ENCODE measurements at regions not wholly inside any gene's neighbourhood (a gene's known extent, or its start where the extent isn't known, plus 50 kb on each side); places are given as distances from the start of the nearest gene placed in this dataset.

DNA sequence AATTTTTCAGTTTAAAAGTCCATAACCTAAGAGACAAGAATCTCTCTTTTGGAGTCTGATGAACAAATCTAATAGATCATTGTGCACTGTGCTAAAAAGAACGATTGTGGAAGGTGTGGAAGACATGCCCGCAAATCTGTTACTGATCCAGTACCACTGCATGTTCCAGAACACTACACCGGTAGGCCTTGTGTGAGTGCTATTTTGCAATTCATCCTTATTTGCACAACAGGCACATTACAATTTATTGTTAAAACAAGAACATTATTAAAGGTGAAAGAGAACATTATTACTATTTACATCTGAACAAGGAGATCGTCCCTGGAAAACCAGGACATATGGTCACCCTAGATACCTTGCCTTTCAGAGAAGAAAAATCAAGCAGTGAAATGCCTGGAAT is 205.7 kb upstream of the NECTIN3 start:
- no peaks in the 10 kb centered on the region for H4K20me1 ChIP-seq (replicated peaks; ENCODE audit: control insufficient read depth, insufficient read depth, low read length)
- no peak overlapping the region for H2AFZ ChIP-seq (ENCODE audit: low read depth, low read length)
- no peaks in the 10 kb centered on the region for H3K36me3 ChIP-seq (ENCODE audit: control insufficient read depth, insufficient read depth, low read length)
- H3K79me2 ChIP-seq (ENCODE audit: control insufficient read depth, insufficient read depth, low read length), result no peaks in the 10 kb centered on the region
- ChIA-PET POLR2A (no interaction called here), CTCF (ENCODE audit: low intra/inter-chr PET ratio) (no interaction called here)
- in situ Hi-C loops (cut with MboI), result no loop called here
- DNase-seq (ENCODE audit: extremely low read depth in 1 of 4, low spot score in 3 of 4) (no peak), FAIRE-seq (no peak), ATAC-seq (no peak)
- no peaks in the 10 kb centered on the region for H3K9me1 ChIP-seq (ENCODE audit: control insufficient read depth, insufficient read depth, low read length)
- no peak overlapping the region for H3K27ac ChIP-seq (ENCODE audit: extremely low read depth, low read depth, low read length)
- no TSS peak for BruUV-seq (replicated peaks)
- no peak for TF ChIP-seq L3MBTL2 (IDR thresholded peaks at IDR 0.05)
- TF ChIP-seq, protein P1, sequence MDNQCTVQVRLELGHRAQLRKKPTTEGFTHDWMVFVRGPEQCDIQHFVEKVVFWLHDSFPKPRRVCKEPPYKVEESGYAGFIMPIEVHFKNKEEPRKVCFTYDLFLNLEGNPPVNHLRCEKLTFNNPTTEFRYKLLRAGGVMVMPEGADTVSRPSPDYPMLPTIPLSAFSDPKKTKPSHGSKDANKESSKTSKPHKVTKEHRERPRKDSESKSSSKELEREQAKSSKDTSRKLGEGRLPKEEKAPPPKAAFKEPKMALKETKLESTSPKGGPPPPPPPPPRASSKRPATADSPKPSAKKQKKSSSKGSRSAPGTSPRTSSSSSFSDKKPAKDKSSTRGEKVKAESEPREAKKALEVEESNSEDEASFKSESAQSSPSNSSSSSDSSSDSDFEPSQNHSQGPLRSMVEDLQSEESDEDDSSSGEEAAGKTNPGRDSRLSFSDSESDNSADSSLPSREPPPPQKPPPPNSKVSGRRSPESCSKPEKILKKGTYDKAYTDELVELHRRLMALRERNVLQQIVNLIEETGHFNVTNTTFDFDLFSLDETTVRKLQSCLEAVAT (IDR thresholded peaks at IDR 0.05), result no peak
- no peak overlapping the region for H3K9ac ChIP-seq (ENCODE audit: insufficient read depth in 1 of 2, low read depth in 2 of 2, low read length in 2 of 2)
- no peaks in the 10 kb centered on the region for H3K9me3 ChIP-seq (replicated peaks; ENCODE audit: control insufficient read depth, insufficient read depth, low read depth, low read length)
- no peaks in the 10 kb centered on the region for H3K4me1 ChIP-seq (replicated peaks in 1 of 2; ENCODE audit: control insufficient read depth in 2 of 2, insufficient read depth in 2 of 2, low read length in 2 of 2)
- no peak overlapping the region for H3K4me3 ChIP-seq
- no peak overlapping the region for H3K4me2 ChIP-seq (ENCODE audit: insufficient read depth, low read length)
- intact Hi-C loops (cut with micrococcal nuclease), result no loop called here
- H3K27me3 ChIP-seq (ENCODE audit: control insufficient read depth in 2 of 2, insufficient read depth in 2 of 2, low read length in 2 of 2), result no peaks in the 10 kb centered on the region
- 0% methylated on average over 4 of the region's 4 CpGs for WGBS (ENCODE audit: insufficient coverage, low coverage, missing lambda C conversion rate)

DNA sequence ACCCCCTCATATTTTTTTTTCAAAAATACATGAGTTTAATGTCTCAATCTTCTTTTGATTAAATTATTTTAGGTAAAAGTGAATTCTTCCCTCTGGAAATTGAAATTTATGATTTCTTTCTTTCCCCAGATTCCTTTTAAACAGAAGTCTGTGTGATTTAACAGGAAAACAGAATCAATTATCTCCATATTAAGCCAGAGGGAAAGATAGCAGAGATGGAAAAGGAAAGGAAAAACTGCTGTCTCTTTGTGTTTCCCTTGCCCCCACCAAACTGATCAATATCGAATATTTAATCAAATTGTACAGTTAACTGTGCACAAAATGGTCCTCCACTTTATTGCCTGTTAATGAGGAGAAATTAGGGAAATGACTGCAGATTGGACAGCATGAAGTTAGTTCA is 203.5 kb upstream of the NECTIN3 start:
- ATAC-seq (no peak), FAIRE-seq (no peak), DNase-seq (ENCODE audit: extremely low read depth in 1 of 4, low spot score in 3 of 4) (no peak)
- Histone ChIP-seq H3K4me1 (replicated peaks in 1 of 2; ENCODE audit: control insufficient read depth in 2 of 2, insufficient read depth in 2 of 2, low read length in 2 of 2) (no peaks in the 10 kb centered on the region), H3K79me2 (ENCODE audit: control insufficient read depth, insufficient read depth, low read length) (no peaks in the 10 kb centered on the region), H3K36me3 (ENCODE audit: control insufficient read depth, insufficient read depth, low read length) (no peaks in the 10 kb centered on the region), H4K20me1 (replicated peaks; ENCODE audit: control insufficient read depth, insufficient read depth, low read length) (no peaks in the 10 kb centered on the region), H3K4me2 (ENCODE audit: insufficient read depth, low read length) (no peak overlapping the region), H3K4me3 (no peak overlapping the region), H3K27me3 (ENCODE audit: control insufficient read depth in 2 of 2, insufficient read depth in 2 of 2, low read length in 2 of 2) (no peaks in the 10 kb centered on the region), H3K9me1 (ENCODE audit: control insufficient read depth, insufficient read depth, low read length) (no peaks in the 10 kb centered on the region), H3K9ac (ENCODE audit: insufficient read depth in 1 of 2, low read depth in 2 of 2, low read length in 2 of 2) (no peak overlapping the region), H2AFZ (ENCODE audit: low read depth, low read length) (no peak overlapping the region), H3K27ac (ENCODE audit: extremely low read depth, low read depth, low read length) (no peak overlapping the region), H3K9me3 (replicated peaks; ENCODE audit: control insufficient read depth, insufficient read depth, low read depth, low read length) (no peaks in the 10 kb centered on the region)
- intact Hi-C loops (cut with micrococcal nuclease), result no loop called here
- BruUV-seq (replicated peaks), result no TSS peak
- in situ Hi-C loops (cut with MboI), result no loop called here
- WGBS (ENCODE audit: insufficient coverage, low coverage, missing lambda C conversion rate), result 0% methylated on average over 1 of the region's 1 CpG
- CTCF ChIA-PET (ENCODE audit: low intra/inter-chr PET ratio), result no interaction called here
- POLR2A ChIA-PET, result no interaction called here
- TF ChIP-seq FUS (optimal IDR thresholded peaks at IDR 0.05; ENCODE audit: low read depth, low read length) (no peak), ZNF586 (CRISPR knock-in tag; conservative IDR thresholded peaks at IDR 0.05) (no peak), ZNF444 (CRISPR knock-in tag; IDR thresholded peaks at IDR 0.05) (no peak), ZSCAN29 (IDR thresholded peaks at IDR 0.05) (no peak), TRIM24 (IDR thresholded peaks at IDR 0.05) (no peak), KDM2B (CRISPR knock-in tag; IDR thresholded peaks at IDR 0.05) (no peak), SPI1 (IDR thresholded peaks at IDR 0.05; ENCODE audit: borderline replicate concordance, low read depth, low read length) (no peak)
- TF ChIP-seq, protein P2, sequence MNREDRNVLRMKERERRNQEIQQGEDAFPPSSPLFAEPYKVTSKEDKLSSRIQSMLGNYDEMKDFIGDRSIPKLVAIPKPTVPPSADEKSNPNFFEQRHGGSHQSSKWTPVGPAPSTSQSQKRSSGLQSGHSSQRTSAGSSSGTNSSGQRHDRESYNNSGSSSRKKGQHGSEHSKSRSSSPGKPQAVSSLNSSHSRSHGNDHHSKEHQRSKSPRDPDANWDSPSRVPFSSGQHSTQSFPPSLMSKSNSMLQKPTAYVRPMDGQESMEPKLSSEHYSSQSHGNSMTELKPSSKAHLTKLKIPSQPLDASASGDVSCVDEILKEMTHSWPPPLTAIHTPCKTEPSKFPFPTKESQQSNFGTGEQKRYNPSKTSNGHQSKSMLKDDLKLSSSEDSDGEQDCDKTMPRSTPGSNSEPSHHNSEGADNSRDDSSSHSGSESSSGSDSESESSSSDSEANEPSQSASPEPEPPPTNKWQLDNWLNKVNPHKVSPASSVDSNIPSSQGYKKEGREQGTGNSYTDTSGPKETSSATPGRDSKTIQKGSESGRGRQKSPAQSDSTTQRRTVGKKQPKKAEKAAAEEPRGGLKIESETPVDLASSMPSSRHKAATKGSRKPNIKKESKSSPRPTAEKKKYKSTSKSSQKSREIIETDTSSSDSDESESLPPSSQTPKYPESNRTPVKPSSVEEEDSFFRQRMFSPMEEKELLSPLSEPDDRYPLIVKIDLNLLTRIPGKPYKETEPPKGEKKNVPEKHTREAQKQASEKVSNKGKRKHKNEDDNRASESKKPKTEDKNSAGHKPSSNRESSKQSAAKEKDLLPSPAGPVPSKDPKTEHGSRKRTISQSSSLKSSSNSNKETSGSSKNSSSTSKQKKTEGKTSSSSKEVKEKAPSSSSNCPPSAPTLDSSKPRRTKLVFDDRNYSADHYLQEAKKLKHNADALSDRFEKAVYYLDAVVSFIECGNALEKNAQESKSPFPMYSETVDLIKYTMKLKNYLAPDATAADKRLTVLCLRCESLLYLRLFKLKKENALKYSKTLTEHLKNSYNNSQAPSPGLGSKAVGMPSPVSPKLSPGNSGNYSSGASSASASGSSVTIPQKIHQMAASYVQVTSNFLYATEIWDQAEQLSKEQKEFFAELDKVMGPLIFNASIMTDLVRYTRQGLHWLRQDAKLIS (CRISPR knock-in tag; IDR thresholded peaks at IDR 0.05), result no peak
- TF ChIP-seq, protein P3, sequence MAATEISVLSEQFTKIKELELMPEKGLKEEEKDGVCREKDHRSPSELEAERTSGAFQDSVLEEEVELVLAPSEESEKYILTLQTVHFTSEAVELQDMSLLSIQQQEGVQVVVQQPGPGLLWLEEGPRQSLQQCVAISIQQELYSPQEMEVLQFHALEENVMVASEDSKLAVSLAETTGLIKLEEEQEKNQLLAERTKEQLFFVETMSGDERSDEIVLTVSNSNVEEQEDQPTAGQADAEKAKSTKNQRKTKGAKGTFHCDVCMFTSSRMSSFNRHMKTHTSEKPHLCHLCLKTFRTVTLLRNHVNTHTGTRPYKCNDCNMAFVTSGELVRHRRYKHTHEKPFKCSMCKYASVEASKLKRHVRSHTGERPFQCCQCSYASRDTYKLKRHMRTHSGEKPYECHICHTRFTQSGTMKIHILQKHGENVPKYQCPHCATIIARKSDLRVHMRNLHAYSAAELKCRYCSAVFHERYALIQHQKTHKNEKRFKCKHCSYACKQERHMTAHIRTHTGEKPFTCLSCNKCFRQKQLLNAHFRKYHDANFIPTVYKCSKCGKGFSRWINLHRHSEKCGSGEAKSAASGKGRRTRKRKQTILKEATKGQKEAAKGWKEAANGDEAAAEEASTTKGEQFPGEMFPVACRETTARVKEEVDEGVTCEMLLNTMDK (IDR thresholded peaks at IDR 0.05; ENCODE audit: borderline replicate concordance, insufficient read depth, low read depth, low read length, poor library complexity, severe bottlenecking), result no peak

All from K562 (cell line).